GM08714 (cell line): ENCODE measurements at regions not wholly inside any gene's neighbourhood (a gene's known extent, or its start where the extent isn't known, plus 50 kb on each side); places are given as distances from the start of the nearest gene placed in this dataset.

Experiments
- H3K4me3 ChIP-seq: fragments of 200-500 bp; sonication (Bioruptor generic); 2 replicates; pipeline ENCODE4 v1.5.1; 2014; ENCODE audit warnings: mild to moderate bottlenecking, low read length, inconsistent platforms
- ZNF274 ChIP-seq: IDR thresholded peaks from 2 replicates; pipeline ENCODE4 v1.6.1; 2012; ENCODE audit warnings: mild to moderate bottlenecking, low read depth, low read length

DNA sequence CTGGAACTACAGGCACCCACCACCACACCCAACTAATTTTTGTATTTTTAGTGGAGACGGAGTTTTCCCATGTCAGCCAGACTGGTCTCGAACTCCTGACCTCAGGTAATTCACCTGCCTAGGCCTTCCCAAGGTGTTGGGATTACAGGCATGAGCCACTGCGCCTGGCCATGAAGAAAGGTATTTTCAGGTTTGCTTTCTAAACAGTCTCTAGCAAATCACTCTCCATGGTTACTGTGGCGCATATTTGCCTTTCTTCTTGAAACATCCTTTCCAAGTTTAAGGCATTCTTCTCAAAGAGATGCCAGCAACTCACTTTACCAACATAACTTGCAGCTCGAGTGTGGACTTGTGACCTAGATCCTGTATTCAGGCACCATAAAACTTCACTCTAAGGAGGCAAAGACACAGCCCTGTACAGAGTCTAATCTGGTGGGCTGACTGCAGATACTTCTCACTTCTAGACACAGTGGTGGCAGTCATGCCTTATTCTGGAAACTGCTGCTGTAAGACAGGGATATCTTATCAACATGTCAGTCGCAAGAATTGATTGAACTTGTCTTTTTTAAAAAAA lies 461.4 kb upstream of the TSHZ3 start:
- TF ChIP-seq ZNF274, result no peak
- no peak overlapping the region for H3K4me3 ChIP-seq

DNA sequence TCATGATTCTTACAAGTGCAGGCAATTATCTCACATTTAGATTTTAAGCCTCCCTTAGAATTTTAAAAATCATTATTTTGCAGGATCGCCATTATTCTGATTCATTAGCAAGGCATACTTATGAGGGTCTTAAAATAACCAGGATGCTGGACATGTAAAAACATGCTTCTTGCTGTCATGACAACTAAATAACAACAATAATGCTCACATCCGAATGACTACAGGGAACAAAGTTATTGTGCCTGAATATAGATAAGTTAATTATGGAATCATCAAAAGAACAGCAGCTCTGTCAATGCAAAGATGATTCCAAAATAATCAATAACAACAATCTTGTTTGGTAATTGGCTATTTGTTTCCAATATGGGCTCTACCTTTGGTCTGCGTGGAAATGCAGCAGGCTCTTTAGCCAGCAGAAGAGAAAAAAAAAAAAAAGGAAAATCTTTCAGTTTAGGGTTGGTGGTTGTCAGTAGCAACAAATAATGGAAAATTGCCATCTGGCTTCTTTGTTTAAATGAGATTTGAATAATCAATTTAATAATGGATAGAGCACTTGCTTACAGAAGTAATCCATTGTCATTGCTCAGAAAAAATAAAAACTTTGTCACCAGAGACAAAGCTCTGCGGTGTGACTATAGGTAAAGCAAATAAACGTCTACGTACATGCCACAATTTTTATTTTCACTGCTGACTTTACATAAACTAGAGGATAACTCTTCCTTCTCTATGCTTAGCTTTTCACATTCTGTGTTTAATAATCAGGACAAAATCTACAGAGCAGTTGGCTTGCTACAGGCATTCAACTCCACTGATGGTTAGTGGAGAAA lies 468.9 kb upstream of the TSHZ3 start:
- TF ChIP-seq ZNF274, result no peak
- no peak overlapping the region for H3K4me3 ChIP-seq

DNA sequence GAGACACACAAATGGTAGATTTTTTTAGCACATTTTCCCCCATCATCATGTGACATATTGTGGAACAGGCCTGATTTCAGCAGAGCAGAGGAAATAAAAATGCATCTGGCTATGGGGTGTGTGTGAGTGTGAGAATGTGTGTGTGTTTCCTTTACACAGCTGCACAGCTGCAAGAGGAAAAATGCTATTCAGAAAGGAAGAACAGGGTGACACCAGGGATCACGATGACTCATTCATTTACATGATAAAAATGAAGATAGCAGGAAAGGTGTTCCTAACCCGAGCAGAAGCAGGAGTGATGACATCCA lies 469.5 kb upstream of the TSHZ3 start:
- no peak for TF ChIP-seq ZNF274
- H3K4me3 ChIP-seq, result no peak overlapping the region

DNA sequence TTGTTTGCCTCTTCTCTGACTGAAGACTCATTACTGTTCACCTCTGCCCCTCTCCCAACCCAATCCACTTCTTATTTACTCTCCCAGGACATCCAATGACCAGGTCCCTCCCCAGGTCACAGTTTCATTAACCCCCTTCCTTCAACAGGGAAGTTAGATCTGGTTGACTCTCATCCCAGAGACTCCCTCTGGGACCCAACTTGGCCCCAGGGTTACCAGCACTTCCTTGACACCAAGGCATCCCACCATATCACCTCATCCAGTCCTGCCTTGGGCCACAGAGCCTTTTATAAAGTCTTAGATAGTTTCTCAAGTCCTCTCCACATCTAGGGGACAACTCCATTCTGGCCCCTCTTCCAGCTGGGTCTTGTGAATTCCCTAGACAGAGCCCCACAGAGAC lies 470.6 kb upstream of the TSHZ3 start:
- TF ChIP-seq ZNF274, result no peak
- no peak overlapping the region for H3K4me3 ChIP-seq

DNA sequence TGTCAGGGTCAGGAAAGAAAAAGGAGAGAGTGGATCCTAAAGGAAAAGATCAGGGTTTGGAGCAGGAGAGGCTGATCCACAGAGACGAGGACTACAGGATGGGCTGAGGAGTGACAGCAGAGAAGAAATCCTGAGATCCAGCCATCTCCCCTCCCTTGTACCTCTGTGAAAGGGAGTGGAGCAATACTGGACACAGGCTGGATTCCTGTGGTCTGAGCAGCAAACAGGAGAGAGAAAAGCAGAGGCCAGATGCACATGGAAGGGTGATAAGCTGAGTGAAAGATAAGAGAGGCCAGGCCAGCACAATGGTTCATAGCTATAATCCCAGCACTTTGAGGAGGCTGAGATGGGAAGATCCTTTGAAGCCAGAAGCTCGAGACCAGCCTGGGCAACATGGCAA lies 472.1 kb upstream of the TSHZ3 start:
- TF ChIP-seq ZNF274, result no peak
- H3K4me3 ChIP-seq, result no peak overlapping the region

DNA sequence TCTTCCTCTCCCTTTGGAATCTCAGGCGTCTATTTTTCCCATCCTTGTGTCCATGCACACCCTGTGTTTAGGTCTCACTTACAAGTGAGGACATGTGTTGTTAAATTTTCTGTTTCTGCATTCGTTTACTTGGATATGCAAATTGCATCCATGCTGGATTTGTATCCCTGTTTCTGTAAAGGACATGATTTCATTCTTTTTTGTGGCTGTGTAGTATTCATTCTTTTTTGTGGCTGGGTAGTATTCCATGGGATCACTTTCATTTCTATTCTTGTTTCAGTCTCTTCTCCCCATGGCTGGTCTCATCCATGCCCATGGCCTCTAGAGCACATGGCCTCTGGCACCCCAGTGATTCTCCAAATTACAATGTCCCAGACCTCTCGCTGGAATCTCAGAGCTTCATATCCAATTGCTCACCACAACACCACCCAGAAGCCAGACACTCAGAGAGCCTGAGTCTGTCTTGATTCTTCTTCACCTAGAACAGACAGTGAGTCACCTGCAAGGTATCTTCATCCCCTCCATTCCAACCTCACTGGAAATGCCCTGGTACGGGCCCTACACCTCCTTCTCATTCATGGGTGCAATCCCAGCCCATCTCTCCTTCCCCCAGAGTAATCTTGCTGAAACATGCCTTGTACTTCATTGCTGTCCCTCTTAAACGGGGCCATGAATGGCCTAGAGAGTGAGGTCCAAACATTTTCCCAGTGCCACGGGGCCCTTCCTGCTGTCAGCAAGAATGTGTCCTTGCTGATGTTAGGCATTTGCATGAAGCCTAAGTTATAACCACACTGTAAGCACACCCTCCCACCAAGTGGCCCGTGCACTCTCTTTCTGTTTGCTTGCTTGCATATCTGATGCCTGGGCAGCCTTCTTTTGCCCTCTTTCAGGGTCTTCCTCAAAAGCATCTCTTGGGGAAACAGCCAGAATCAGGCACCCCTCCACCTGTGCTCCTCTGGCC lies 476.2 kb upstream of the TSHZ3 start:
- no peak for TF ChIP-seq ZNF274
- H3K4me3 ChIP-seq, result no peak overlapping the region

DNA sequence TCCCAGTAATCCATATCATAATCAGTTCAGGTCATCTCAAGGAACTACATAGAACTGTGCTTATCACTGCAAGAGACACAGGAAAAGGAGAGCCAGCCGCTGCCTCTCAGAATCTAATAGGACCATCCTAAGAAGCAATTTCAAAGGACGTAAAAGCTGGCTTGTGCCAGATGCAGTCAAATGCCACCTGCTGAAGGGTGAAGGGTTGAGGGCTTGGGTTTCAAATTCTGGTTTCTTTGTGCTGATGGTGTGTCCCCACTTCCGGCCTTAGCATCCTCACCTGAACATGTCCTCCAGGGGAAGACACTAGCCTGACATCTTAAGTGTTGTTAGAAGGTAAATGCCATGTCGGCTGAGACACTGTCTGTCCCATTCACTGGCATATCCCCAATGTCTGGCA lies 477.1 kb upstream of the TSHZ3 start:
- TF ChIP-seq ZNF274, result no peak
- no peak overlapping the region for H3K4me3 ChIP-seq

DNA sequence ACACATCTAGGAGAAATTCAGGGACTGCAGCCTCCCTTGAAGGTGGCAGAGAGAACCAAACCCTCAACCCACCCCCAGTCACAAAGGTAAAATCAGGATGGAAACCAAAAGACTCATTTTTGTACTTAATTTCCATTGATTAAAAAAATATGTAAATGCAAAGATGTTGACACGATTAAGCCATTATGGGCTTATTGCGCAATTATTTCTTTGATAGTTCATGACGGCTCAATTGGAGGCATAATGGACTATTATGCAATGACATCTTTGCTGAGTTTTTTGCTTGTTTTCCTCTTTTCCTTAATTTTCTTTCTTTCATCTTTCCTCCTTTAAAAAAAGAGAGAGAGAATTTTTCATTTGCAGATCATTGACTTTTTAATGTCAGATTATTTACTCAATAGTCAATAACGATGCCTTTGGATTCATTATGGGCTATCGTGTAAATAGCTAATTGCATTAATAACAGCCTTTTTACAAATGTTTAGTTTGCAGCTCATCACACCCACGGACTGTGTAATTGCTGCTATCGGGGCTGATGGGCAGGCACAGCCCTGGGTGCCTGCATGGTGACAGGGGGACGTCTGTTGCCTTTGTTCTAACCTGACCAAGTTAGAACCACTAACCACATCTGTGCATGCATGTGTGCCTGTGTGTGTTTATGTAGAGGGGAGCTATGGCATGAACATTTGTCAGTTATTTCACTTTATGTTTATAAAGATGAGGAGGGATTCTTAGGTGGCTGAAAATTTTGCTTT lies 482.4 kb upstream of the TSHZ3 start:
- no peak overlapping the region for H3K4me3 ChIP-seq
- no peak for TF ChIP-seq ZNF274

DNA sequence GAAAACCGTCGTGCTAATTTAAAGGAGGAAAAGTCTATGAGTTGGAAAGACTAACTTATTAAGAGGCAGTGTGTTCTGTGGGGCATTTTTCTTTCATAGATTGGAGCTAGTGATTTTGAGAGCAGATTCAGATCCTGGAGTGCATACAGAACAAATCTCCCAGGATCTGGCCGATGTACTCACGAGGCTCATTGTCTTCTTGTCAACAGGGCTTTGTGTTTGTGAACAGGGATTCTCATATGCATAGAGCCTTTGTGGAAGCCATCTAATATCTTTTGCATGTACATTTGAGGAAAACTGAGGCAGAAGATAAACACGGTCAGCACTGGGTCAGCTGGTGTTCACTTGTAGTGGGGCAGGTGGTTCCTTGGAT lies 482.9 kb upstream of the TSHZ3 start:
- no peak for TF ChIP-seq ZNF274
- no peak overlapping the region for H3K4me3 ChIP-seq

DNA sequence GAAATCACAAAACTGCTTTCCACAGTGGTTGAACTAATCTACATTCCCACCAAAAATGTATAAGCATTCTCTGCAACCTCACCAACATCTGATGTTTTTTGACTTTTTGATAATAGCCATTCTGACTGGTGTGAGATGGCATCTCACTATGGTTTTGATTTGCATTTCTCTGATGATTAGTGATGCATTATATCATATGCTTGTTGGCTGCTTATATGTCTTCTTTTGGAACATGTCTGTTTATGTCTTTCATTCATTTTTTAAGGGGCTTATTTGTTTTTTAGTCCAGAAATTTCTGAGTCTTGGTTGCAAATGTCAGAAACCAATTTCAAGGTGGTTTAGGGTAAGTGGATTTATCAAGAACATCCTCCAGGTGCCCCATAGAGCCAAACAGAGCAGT lies 484.8 kb upstream of the TSHZ3 start:
- no peak for TF ChIP-seq ZNF274
- no peak overlapping the region for H3K4me3 ChIP-seq

DNA sequence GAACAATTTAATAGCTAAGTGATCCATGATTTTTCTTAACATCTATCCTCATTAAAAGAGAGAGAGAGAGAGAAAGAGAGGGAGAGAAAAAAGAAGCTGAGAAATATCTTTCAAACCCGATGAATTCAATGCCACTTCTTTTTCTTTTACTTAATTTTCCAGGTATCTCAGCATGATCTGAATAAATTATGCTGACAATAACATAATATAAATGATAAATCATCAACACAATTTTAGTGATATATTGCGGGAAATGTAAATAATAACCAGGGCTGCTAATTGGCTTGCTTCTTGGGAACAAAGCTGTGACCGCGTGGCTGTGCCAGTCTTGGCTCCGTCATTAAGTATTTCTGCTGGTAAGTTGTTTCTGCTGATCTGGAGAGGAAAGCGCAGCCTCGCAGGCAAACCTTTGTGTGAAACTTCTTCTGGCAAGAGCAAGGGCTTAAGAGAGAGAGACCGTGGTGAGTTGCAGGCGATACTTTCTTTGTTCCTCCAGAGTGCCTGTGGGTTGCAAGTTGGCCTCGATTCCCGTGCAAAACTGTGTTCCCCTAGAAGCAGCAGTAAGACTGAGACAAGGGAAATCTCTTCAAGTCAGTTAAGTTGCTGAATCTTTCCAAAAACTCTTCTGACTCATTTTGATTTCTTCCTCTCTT lies 489.1 kb upstream of the TSHZ3 start:
- no peak overlapping the region for H3K4me3 ChIP-seq
- TF ChIP-seq ZNF274, result no peak

DNA sequence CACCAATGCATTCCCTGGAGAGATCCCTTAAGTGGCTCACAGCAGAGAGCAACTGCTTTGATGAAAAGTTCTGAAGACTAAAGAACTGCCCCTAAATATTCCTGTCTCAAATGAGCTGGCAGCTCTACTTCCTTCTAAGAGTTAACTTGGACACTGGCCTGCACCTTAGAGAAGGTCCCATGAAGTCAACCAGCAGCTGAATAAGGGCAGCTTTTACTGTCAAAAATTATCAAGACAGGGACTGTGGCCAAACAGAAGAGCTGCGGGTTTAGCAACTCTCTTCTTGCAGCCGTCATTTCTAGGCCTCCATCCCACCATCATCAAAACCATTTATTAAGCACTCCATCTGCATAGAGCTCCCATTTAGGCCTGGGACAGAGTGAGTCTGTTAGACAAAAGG lies 491.1 kb upstream of the TSHZ3 start:
- H3K4me3 ChIP-seq, result no peak overlapping the region
- TF ChIP-seq ZNF274, result no peak

DNA sequence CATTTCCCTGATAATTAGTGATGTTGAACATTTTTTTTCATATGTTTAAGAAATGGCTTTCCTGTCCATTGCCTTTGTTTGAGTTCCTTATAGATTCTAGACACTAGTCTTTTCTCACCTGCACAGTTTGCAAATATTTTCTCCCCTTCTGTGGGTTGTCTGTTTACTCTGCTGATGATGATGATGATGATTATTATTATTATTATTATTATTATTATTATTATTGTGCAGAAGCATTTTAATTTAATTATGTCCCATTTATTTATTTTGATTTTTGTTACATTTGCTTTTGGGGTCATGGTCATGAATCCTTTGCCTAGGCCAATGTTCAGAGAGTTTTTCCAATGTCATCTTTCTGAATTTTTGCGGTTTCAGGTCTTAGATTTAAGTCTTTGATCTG lies 492.5 kb upstream of the TSHZ3 start:
- no peak overlapping the region for H3K4me3 ChIP-seq
- TF ChIP-seq ZNF274, result no peak

DNA sequence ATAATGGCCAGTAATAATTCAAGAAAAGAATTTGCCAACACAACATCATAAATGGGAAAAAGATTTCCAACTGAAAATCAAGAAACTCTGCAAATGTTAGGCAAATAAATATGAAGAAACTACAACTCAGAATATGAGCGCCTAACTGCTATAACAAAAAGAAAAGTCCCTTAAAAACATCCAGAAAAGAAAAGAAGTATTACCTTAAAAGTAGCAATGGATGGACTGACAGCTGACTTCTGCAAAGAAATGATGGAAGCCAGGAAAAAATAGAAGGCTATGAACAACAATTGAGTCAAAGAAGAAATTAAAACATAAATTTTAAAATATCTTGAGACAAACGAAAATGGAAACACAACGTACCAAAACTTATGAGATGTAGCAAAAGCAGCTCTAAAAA lies 482.3 kb upstream of the ZNF507 start:
- no peak for TF ChIP-seq ZNF274
- no peak overlapping the region for H3K4me3 ChIP-seq
